ENCODE measurements at regions not wholly inside any gene's neighbourhood (a gene's known extent, or its start where the extent isn't known, plus 50 kb on each side); places are given as distances from the start of the nearest gene placed in this dataset.

- no peaks in the 10 kb centered on the region for H3K4me1 Mint-ChIP-seq (ENCODE audit: low read depth)
- no peak overlapping the region for H3K4me3 Mint-ChIP-seq
- no peaks in the 10 kb centered on the region; the same call in none of the 2 replicates for H3K27me3 Mint-ChIP-seq (ENCODE audit: insufficient read depth)
- peaks cover 28% of the 10 kb centered on the region for H3K9me3 Mint-ChIP-seq
- no peaks in the 10 kb centered on the region for H3K36me3 Mint-ChIP-seq (ENCODE audit: low read depth)
- no peak for TF ChIP-seq CTCF (IDR thresholded peaks at IDR 0.05)
- no peak for DNase-seq
- H3K27ac Mint-ChIP-seq = no peak overlapping the region
Measured at GRCh38 chr14:105904379-105904778, 378.0 kb downstream of the TMEM121 start.

DNA sequence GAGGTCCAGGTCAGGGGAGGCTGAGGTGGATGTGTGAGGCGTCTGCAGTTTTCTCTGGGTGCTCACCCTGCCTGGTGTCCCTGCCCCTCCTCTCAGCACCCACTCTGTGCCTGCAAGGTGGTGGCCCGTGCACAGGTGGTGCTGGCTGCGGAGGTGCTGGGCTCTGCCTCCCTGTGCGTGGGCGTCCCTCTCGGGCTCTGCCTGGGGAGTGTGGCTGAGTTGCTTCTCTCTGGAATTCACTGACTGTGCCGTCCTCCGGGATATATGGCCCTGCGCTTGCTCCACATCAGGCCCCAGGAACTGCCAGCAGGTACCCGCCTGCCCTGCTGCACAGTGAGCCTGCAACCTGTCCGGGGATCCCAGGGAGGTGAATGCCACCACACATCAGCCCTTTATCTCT is 379.1 kb downstream of the TMEM121 start:
- DNase-seq = no peak
- peaks cover 1% of the 10 kb centered on the region for H3K27me3 Mint-ChIP-seq (ENCODE audit: insufficient read depth)
- no peak for TF ChIP-seq CTCF (IDR thresholded peaks at IDR 0.05)
- no peak overlapping the region for H3K27ac Mint-ChIP-seq
- H3K4me1 Mint-ChIP-seq (ENCODE audit: low read depth) = no peaks in the 10 kb centered on the region
- H3K36me3 Mint-ChIP-seq (ENCODE audit: low read depth) = no peaks in the 10 kb centered on the region
- H3K4me3 Mint-ChIP-seq = no peak overlapping the region
- H3K9me3 Mint-ChIP-seq = peaks cover 28% of the 10 kb centered on the region

DNA sequence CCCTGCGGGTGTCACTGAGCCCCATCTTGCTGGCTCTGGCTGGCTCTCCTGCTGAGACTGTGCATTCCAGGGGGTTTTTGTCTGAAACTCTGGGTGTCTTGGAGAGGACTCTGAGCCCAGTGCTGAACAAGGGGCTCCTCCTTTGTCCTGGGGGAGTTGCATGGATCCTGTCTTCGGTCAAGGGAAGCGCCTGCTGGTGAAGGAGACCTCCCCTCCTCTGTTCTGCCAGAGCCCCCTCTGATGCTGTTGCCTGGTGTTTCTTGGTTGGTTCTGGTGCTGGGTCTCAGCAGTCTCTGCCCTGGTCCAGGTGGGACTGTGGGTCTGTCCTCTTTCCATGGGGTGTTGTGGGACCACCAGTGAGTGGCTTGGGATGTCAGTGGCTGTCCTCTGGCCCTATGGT is 380.9 kb downstream of the TMEM121 start:
- TF ChIP-seq CTCF (IDR thresholded peaks at IDR 0.05) = no peak
- H3K4me1 Mint-ChIP-seq (ENCODE audit: low read depth) = no peaks in the 10 kb centered on the region
- no peak overlapping the region for H3K27ac Mint-ChIP-seq
- no peak for DNase-seq
- no peaks in the 10 kb centered on the region for H3K36me3 Mint-ChIP-seq (ENCODE audit: low read depth)
- no peak overlapping the region for H3K4me3 Mint-ChIP-seq
- H3K9me3 Mint-ChIP-seq = peaks cover 28% of the 10 kb centered on the region
- peaks cover 1% of the 10 kb centered on the region for H3K27me3 Mint-ChIP-seq (ENCODE audit: insufficient read depth)

DNA sequence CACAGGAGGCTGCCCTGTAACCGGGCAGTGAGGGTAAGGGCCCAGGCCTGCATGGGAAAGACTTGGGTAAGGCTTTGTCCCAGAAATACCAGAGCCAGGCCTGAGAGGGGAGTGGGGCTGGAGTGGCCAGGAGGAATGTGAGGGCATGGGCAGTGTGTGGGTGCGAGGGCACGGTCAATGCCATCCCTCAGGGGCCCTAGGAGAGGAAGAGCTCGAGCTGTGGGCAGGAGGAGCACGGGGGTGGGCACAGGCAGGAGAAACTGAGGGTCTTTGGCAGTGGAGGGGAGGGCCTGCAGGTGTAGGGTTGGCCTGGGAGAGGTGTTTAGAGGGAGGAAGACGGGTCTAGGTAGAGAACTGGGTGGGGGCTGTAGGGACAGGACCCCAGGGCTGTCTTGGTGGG is 381.6 kb downstream of the TMEM121 start:
- Mint-ChIP-seq H3K4me3 (no peak overlapping the region), H3K9me3 (peaks cover 31% of the 10 kb centered on the region), H3K27ac (no peak overlapping the region), H3K36me3 (ENCODE audit: low read depth) (no peaks in the 10 kb centered on the region), H3K4me1 (ENCODE audit: low read depth) (no peaks in the 10 kb centered on the region), H3K27me3 (ENCODE audit: insufficient read depth) (peaks cover 1% of the 10 kb centered on the region)
- no peak for TF ChIP-seq CTCF (IDR thresholded peaks at IDR 0.05)
- no peak for DNase-seq

GRCh38 chr14:105908481-105908911 is 382.1 kb downstream of the TMEM121 start:
- H3K27ac Mint-ChIP-seq = no peak overlapping the region
- no peak for DNase-seq
- H3K9me3 Mint-ChIP-seq = peaks cover 31% of the 10 kb centered on the region
- H3K4me1 Mint-ChIP-seq (ENCODE audit: low read depth) = no peaks in the 10 kb centered on the region
- no peak for TF ChIP-seq CTCF (IDR thresholded peaks at IDR 0.05)
- H3K4me3 Mint-ChIP-seq = no peak overlapping the region
- H3K27me3 Mint-ChIP-seq (ENCODE audit: insufficient read depth) = peaks cover 1% of the 10 kb centered on the region
- H3K36me3 Mint-ChIP-seq (ENCODE audit: low read depth) = no peaks in the 10 kb centered on the region
